ENCODE measurements at regions not wholly inside any gene's neighbourhood (a gene's known extent, or its start where the extent isn't known, plus 50 kb on each side); places are given as distances from the start of the nearest gene placed in this dataset.

GRCh38 chr12:38555620-38556591 is 239.3 kb downstream of the ALG10B start:
- CTCF ChIA-PET (ENCODE audit: low intra/inter-chr PET ratio) = no interaction called here
- Histone ChIP-seq H3K4me3 (no peak overlapping the region), H3K4me1 (replicated peaks in 1 of 2; ENCODE audit: control insufficient read depth in 2 of 2, insufficient read depth in 2 of 2, low read length in 2 of 2) (no peaks in the 10 kb centered on the region), H3K9me1 (ENCODE audit: control insufficient read depth, insufficient read depth, low read length) (no peaks in the 10 kb centered on the region), H3K27ac (ENCODE audit: extremely low read depth, low read depth, low read length) (no peak overlapping the region), H3K79me2 (ENCODE audit: control insufficient read depth, insufficient read depth, low read length) (no peaks in the 10 kb centered on the region), H3K9me3 (replicated peaks; ENCODE audit: control insufficient read depth, insufficient read depth, low read depth, low read length) (no peaks in the 10 kb centered on the region), H3K27me3 (ENCODE audit: control insufficient read depth in 2 of 2, insufficient read depth in 2 of 2, low read length in 2 of 2) (no peaks in the 10 kb centered on the region), H3K4me2 (ENCODE audit: insufficient read depth, low read length) (no peak overlapping the region), H4K20me1 (replicated peaks; ENCODE audit: control insufficient read depth, insufficient read depth, low read length) (no peaks in the 10 kb centered on the region), H2AFZ (ENCODE audit: low read depth, low read length) (no peak overlapping the region), H3K36me3 (ENCODE audit: control insufficient read depth, insufficient read depth, low read length) (no peaks in the 10 kb centered on the region), H3K9ac (ENCODE audit: insufficient read depth in 1 of 2, low read depth in 2 of 2, low read length in 2 of 2) (no peak overlapping the region)
- no TSS peak for BruUV-seq (replicated peaks)
- FAIRE-seq (no peak), ATAC-seq (no peak), DNase-seq (ENCODE audit: extremely low read depth in 1 of 4, low spot score in 3 of 4) (no peak)
- intact Hi-C loops (cut with micrococcal nuclease) = no loop called here
- in situ Hi-C loops (cut with MboI) = no loop called here
- TF ChIP-seq COPS2 (conservative IDR thresholded peaks at IDR 0.05) (no peak), TEAD2 (tag; IDR thresholded peaks at IDR 0.05) (no peak), TGIF2 (CRISPR knock-in tag; IDR thresholded peaks at IDR 0.05) (no peak)
- POLR2A ChIA-PET = no interaction called here
- WGBS (ENCODE audit: insufficient coverage, low coverage, missing lambda C conversion rate) = 6% methylated on average over 5 of the region's 5 CpGs

- H3K27ac ChIP-seq (ENCODE audit: extremely low read depth, low read depth, low read length) = no peak overlapping the region
- ChIA-PET CTCF (ENCODE audit: low intra/inter-chr PET ratio) (no interaction called here), POLR2A (no interaction called here)
- no peak for FAIRE-seq
- H3K4me2 ChIP-seq (ENCODE audit: insufficient read depth, low read length) = no peak overlapping the region
- no peaks in the 10 kb centered on the region for H3K36me3 ChIP-seq (ENCODE audit: control insufficient read depth, insufficient read depth, low read length)
- WGBS (ENCODE audit: insufficient coverage, low coverage, missing lambda C conversion rate) = 3% methylated on average over 2 of the region's 2 CpGs
- no peaks in the 10 kb centered on the region for H3K9me3 ChIP-seq (replicated peaks; ENCODE audit: control insufficient read depth, insufficient read depth, low read depth, low read length)
- DNase-seq (ENCODE audit: extremely low read depth in 1 of 4, low spot score in 3 of 4) = no peak
- H3K9me1 ChIP-seq (ENCODE audit: control insufficient read depth, insufficient read depth, low read length) = no peaks in the 10 kb centered on the region
- ATAC-seq = no peak
- no peaks in the 10 kb centered on the region for H3K79me2 ChIP-seq (ENCODE audit: control insufficient read depth, insufficient read depth, low read length)
- no peak overlapping the region for H2AFZ ChIP-seq (ENCODE audit: low read depth, low read length)
- no peak overlapping the region for H3K4me3 ChIP-seq
- in situ Hi-C loops (cut with MboI) (no loop called here), intact Hi-C loops (cut with micrococcal nuclease) (no loop called here)
- no peaks in the 10 kb centered on the region for H4K20me1 ChIP-seq (replicated peaks; ENCODE audit: control insufficient read depth, insufficient read depth, low read length)
- no peaks in the 10 kb centered on the region for H3K27me3 ChIP-seq (ENCODE audit: control insufficient read depth in 2 of 2, insufficient read depth in 2 of 2, low read length in 2 of 2)
- no peak for TF ChIP-seq ETS2 (tag; IDR thresholded peaks at IDR 0.05; ENCODE audit: borderline replicate concordance, poor library complexity, severe bottlenecking)
- no peak for TF ChIP-seq ZNF518B (CRISPR knock-in tag; IDR thresholded peaks at IDR 0.05)
- TF ChIP-seq ZNF217 (CRISPR knock-in tag; IDR thresholded peaks at IDR 0.05) = no peak
- no peak for TF ChIP-seq SRSF9 (IDR thresholded peaks at IDR 0.05; ENCODE audit: borderline replicate concordance, low read depth, low read length)
- no peaks in the 10 kb centered on the region for H3K4me1 ChIP-seq (replicated peaks in 1 of 2; ENCODE audit: control insufficient read depth in 2 of 2, insufficient read depth in 2 of 2, low read length in 2 of 2)
- H3K9ac ChIP-seq (ENCODE audit: insufficient read depth in 1 of 2, low read depth in 2 of 2, low read length in 2 of 2) = no peak overlapping the region
- BruUV-seq (replicated peaks) = no TSS peak
Observed at GRCh38 chr12:38556647-38557046, 240.1 kb downstream of the ALG10B start.
